ENCODE measurements at regions not wholly inside any gene's neighbourhood (a gene's known extent, or its start where the extent isn't known, plus 50 kb on each side); places are given as distances from the start of the nearest gene placed in this dataset.
A peak's percentile ranks its signal among the peaks of the same experiment; 100 is the strongest.
"Not testable (repeated sequence)": the region's sequence is repeated elsewhere in the genome, so short reads cannot be mapped to it uniquely, and the experiment has no call there.

- H3K27ac Mint-ChIP-seq; H3K27me3 ChIP-seq (replicated peaks in 1 of 4; ENCODE audit: control extremely low read depth in 1 of 4, control insufficient read depth in 3 of 4, insufficient read depth in 4 of 4, low read length in 3 of 4); H3K9ac ChIP-seq (ENCODE audit: low read length); H2AFZ ChIP-seq (ENCODE audit: insufficient read depth, low read depth, low read length, poor library complexity, severe bottlenecking); H3K79me2 ChIP-seq (ENCODE audit: control insufficient read depth, insufficient read depth, low read length); POLR2A ChIA-PET; H3K4me1 Mint-ChIP-seq; H3K4me3 Mint-ChIP-seq; H3K27me3 Mint-ChIP-seq; H4K20me1 ChIP-seq (ENCODE audit: control insufficient read depth, insufficient read depth, low read length, poor library complexity, severe bottlenecking); H3K27ac ChIP-seq (ENCODE audit: low read length in 2 of 2); H3K9me3 Mint-ChIP-seq (ENCODE audit: insufficient read depth); DNase-seq; intact Hi-C loops (cut with micrococcal nuclease); ATAC-seq (ENCODE audit: low read depth); H3K9me3 ChIP-seq (ENCODE audit: control extremely low read depth in 1 of 3, control insufficient read depth in 2 of 3, insufficient read depth in 1 of 3, low read length in 2 of 3); H3K36me3 ChIP-seq (replicated peaks in 1 of 2; ENCODE audit: control extremely low read depth in 1 of 2, control insufficient read depth in 1 of 2, extremely low read depth in 1 of 2, insufficient read depth in 2 of 2, low read length in 1 of 2); H3K4me2 ChIP-seq (replicated peaks; ENCODE audit: low read depth, low read length, poor library complexity, severe bottlenecking); H3K4me1 ChIP-seq (ENCODE audit: control insufficient read depth in 2 of 2, insufficient read depth in 2 of 2, low read length in 2 of 2); CTCF ChIA-PET; H3K4me3 ChIP-seq (ENCODE audit: control extremely low read depth in 1 of 5, extremely low read depth in 1 of 5, insufficient read depth in 1 of 5, low read depth in 2 of 5, low read length in 4 of 5): not testable (repeated sequence)
- WGBS (ENCODE audit: insufficient coverage), result no CpG with 5 or more reads among the region's 3 CpGs
Measured at GRCh38 chr17:20387549-20387948, 79.8 kb downstream of the LGALS9B start.

DNA sequence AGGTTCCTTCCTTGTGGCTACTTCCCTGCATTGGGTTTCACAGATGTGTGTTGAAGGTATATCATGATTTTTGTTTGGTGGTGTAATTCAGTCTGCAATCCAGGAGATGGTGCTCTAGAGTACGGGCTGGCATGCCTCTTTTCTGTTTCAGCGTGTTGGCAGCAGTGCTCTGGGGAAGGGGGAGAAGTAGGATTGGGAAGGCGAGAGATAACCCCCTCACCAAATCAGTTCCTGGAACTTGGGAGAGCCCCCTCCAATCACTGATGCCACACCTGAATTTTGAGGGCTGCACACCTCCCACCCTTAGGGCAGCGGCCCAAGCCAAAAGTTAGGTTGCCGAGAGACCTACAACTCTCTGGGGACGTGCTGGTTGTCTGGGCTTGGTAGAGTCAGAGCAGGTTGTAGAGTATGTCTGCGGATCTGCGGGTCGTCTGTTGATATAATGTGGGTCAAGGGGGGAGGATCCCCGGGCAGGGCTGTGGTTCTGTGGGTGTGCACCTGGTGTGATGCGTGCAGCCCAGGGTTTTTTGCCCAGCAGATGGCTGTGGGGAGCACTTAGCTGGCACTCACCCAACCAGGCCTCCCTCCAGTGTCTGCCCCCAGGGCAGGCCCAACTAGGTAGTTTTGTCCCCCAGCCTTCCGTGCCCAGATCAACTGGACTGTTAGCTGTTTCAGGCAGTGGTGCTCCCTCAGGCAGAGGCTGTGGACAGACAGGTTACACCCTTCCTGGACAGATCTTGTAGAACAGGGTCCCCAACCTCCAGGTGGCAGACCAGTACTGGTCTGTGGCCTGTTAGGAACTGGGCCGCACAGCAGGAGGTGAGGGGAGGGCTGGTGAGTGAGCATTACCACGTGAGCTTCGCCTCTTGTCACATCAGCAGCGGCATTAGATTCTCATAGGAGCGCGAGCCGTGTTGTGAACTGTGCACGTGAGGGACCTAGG lies 85.7 kb downstream of the LGALS9B start:
- H3K4me3 Mint-ChIP-seq, result peak overlapping the region; percentile 86
- H3K4me2 ChIP-seq (replicated peaks; ENCODE audit: low read depth, low read length, poor library complexity, severe bottlenecking); H3K4me1 Mint-ChIP-seq; H3K9me3 Mint-ChIP-seq (ENCODE audit: insufficient read depth); H3K27me3 Mint-ChIP-seq; H3K9me3 ChIP-seq (ENCODE audit: control extremely low read depth in 1 of 3, control insufficient read depth in 2 of 3, insufficient read depth in 1 of 3, low read length in 2 of 3); H3K79me2 ChIP-seq (ENCODE audit: control insufficient read depth, insufficient read depth, low read length); H3K27me3 ChIP-seq (replicated peaks in 1 of 4; ENCODE audit: control extremely low read depth in 1 of 4, control insufficient read depth in 3 of 4, insufficient read depth in 4 of 4, low read length in 3 of 4); H3K36me3 ChIP-seq (replicated peaks in 1 of 2; ENCODE audit: control extremely low read depth in 1 of 2, control insufficient read depth in 1 of 2, extremely low read depth in 1 of 2, insufficient read depth in 2 of 2, low read length in 1 of 2); H3K27ac ChIP-seq (ENCODE audit: low read length in 2 of 2); POLR2A ChIA-PET; intact Hi-C loops (cut with micrococcal nuclease); H3K4me1 ChIP-seq (ENCODE audit: control insufficient read depth in 2 of 2, insufficient read depth in 2 of 2, low read length in 2 of 2); CTCF ChIA-PET; H4K20me1 ChIP-seq (ENCODE audit: control insufficient read depth, insufficient read depth, low read length, poor library complexity, severe bottlenecking): not testable (repeated sequence)
- Histone ChIP-seq H3K9ac (ENCODE audit: low read length) (peak overlapping the region; percentile 23), H3K4me3 (ENCODE audit: control extremely low read depth in 1 of 5, extremely low read depth in 1 of 5, insufficient read depth in 1 of 5, low read depth in 2 of 5, low read length in 4 of 5) (peak overlapping the region in 2 of 5 experiments; percentile 11 to 24), H2AFZ (ENCODE audit: insufficient read depth, low read depth, low read length, poor library complexity, severe bottlenecking) (peak overlapping the region; percentile 33)
- H3K27ac Mint-ChIP-seq, result peak overlapping the region; percentile 92
- ATAC-seq (ENCODE audit: low read depth) (peak; percentile 88), DNase-seq (peak; percentile 73)
- WGBS (ENCODE audit: insufficient coverage), result no CpG with 5 or more reads among the region's 20 CpGs
- peak; percentile 76 for TF ChIP-seq CTCF (IDR thresholded peaks at IDR 0.05)

GRCh38 chr17:20380625-20381024 lies 86.7 kb downstream of the LGALS9B start:
- no CpG with 5 or more reads among the region's 2 CpGs for WGBS (ENCODE audit: insufficient coverage)
- H3K4me3 ChIP-seq (ENCODE audit: control extremely low read depth in 1 of 5, extremely low read depth in 1 of 5, insufficient read depth in 1 of 5, low read depth in 2 of 5, low read length in 4 of 5); CTCF ChIA-PET; POLR2A ChIA-PET; H3K79me2 ChIP-seq (ENCODE audit: control insufficient read depth, insufficient read depth, low read length); H3K27ac ChIP-seq (ENCODE audit: low read length in 2 of 2); DNase-seq; H3K4me3 Mint-ChIP-seq; H3K9me3 ChIP-seq (ENCODE audit: control extremely low read depth in 1 of 3, control insufficient read depth in 2 of 3, insufficient read depth in 1 of 3, low read length in 2 of 3); H3K27me3 Mint-ChIP-seq; H2AFZ ChIP-seq (ENCODE audit: insufficient read depth, low read depth, low read length, poor library complexity, severe bottlenecking); H3K27ac Mint-ChIP-seq; H3K4me1 ChIP-seq (ENCODE audit: control insufficient read depth in 2 of 2, insufficient read depth in 2 of 2, low read length in 2 of 2); H3K9me3 Mint-ChIP-seq (ENCODE audit: insufficient read depth); H3K9ac ChIP-seq (ENCODE audit: low read length); H3K36me3 ChIP-seq (replicated peaks in 1 of 2; ENCODE audit: control extremely low read depth in 1 of 2, control insufficient read depth in 1 of 2, extremely low read depth in 1 of 2, insufficient read depth in 2 of 2, low read length in 1 of 2); H4K20me1 ChIP-seq (ENCODE audit: control insufficient read depth, insufficient read depth, low read length, poor library complexity, severe bottlenecking); intact Hi-C loops (cut with micrococcal nuclease); H3K4me1 Mint-ChIP-seq; H3K4me2 ChIP-seq (replicated peaks; ENCODE audit: low read depth, low read length, poor library complexity, severe bottlenecking); H3K27me3 ChIP-seq (replicated peaks in 1 of 4; ENCODE audit: control extremely low read depth in 1 of 4, control insufficient read depth in 3 of 4, insufficient read depth in 4 of 4, low read length in 3 of 4); ATAC-seq (ENCODE audit: low read depth): not testable (repeated sequence)
